K562 (cell line): ENCODE measurements at regions not wholly inside any gene's neighbourhood (a gene's known extent, or its start where the extent isn't known, plus 50 kb on each side); places are given as distances from the start of the nearest gene placed in this dataset.

Experiments used
- BHLHE40 ChIP-seq: IDR thresholded peaks from 2 replicates; pipeline ENCODE4 v1.6.1; 2011; ENCODE audit warnings: low read length, improper control_type of control experiment
- BRF1 ChIP-seq: IDR thresholded peaks from 3 replicates; pipeline ENCODE4 v1.6.1; 2011; ENCODE audit warnings: borderline replicate concordance, mild to moderate bottlenecking; ENCODE audit not compliant: insufficient read length; ENCODE audit errors: extremely low read depth
- L3MBTL2 ChIP-seq: fragments of 450-650 bp; IDR thresholded peaks from 2 replicates; pipeline ENCODE4 v1.6.1; 2016; ENCODE audit warnings: mild to moderate bottlenecking, moderate library complexity
- NFE2 ChIP-seq: IDR thresholded peaks from 2 replicates; pipeline ENCODE4 v1.6.1; 2014; ENCODE audit warnings: antibody characterized with exemption, low read depth
- PRPF4 ChIP-seq: fragments of 200-400 bp; formaldehyde crosslinking; IDR thresholded peaks from one replicate; pipeline ENCODE4 v1.6.1; 2017; ENCODE audit warnings: low read length, low read depth, mild to moderate bottlenecking; ENCODE audit not compliant: insufficient read depth, poor library complexity, severe bottlenecking
- REST ChIP-seq, 2 experiments: fragments of 450-650 bp; formaldehyde crosslinking in 1 of 2; IDR thresholded peaks; 2 replicates each; pipeline versions ENCODE4 v1.4.0 to v1.6.1; 2014 to 2020; ENCODE audit warnings: mild to moderate bottlenecking in 2 of 2, borderline replicate concordance in 1 of 2, low read depth in 1 of 2
- SIX5 ChIP-seq, 2 experiments: IDR thresholded peaks; 2 replicates each; pipeline ENCODE4 v1.6.1; 2011; ENCODE audit warnings: low read length in 2 of 2, borderline replicate concordance in 1 of 2, low read depth in 1 of 2, mild to moderate bottlenecking in 1 of 2, moderate library complexity in 1 of 2; ENCODE audit not compliant: insufficient read depth in 1 of 2
- SRSF7 ChIP-seq: fragments of 200-400 bp; formaldehyde crosslinking; optimal IDR thresholded peaks from 2 replicates; pipeline ENCODE3; 2017; ENCODE audit warnings: mild to moderate bottlenecking, low read depth, low read length
- TFE3 ChIP-seq: fragments of 450-650 bp; formaldehyde crosslinking; IDR thresholded peaks from 2 replicates; pipeline ENCODE4 v1.4.0; 2020; ENCODE audit warnings: mild to moderate bottlenecking, mixed read lengths
- TOE1 ChIP-seq, 2 experiments: fragments of 450-650 bp in 1 of 2; sonication (generic) in 1 of 2; formaldehyde crosslinking in 1 of 2; IDR thresholded peaks; 2 replicates each; pipeline versions ENCODE4 v1.7.1 to v1.8.0; 2016 to 2022; ENCODE audit warnings: borderline replicate concordance in 2 of 2, mild to moderate bottlenecking in 2 of 2, antibody characterized with exemption in 1 of 2, inconsistent platforms in 1 of 2, low read depth in 1 of 2, missing genetic modification reagents in 1 of 2, moderate library complexity in 1 of 2
- USF2 ChIP-seq: sonication (generic); formaldehyde crosslinking; IDR thresholded peaks from 2 replicates; pipeline ENCODE4 v1.5.0; 2020; ENCODE audit warnings: missing genetic modification reagents
- ZBTB2 ChIP-seq: fragments of 450-650 bp; IDR thresholded peaks from 2 replicates; pipeline ENCODE4 v1.6.1; 2016; ENCODE audit warnings: antibody characterized with exemption
- ZNF224 ChIP-seq: sonication (generic); formaldehyde crosslinking; IDR thresholded peaks from 2 replicates; pipeline ENCODE4 v1.8.0; 2022; ENCODE audit warnings: mild to moderate bottlenecking, missing genetic modification reagents

GRCh38 chr20:57071283-57071731 lies 195.1 kb downstream of the BMP7 start (continued):
- TF ChIP-seq TFE3 (CRISPR knock-in tag) = peak; percentile 93
- no peak for TF ChIP-seq ZNF224
- no peak for TF ChIP-seq NFE2
- TF ChIP-seq L3MBTL2 = no peak
- TF ChIP-seq PRPF4 = no peak
- no peak for TF ChIP-seq SIX5 (IDR thresholded peaks at IDR 0.05; ENCODE audit: borderline replicate concordance in 1 of 2, insufficient read depth in 1 of 2, low read depth in 1 of 2, low read length in 2 of 2)
- 0 out of 2 replicates have a peak, but pooled peaks have one; percentile 15 for TF ChIP-seq REST (IDR thresholded peaks at IDR 0.05; ENCODE audit: borderline replicate concordance)
- TF ChIP-seq REST (CRISPR knock-in tag; IDR thresholded peaks at IDR 0.05; ENCODE audit: low read depth) = no peak
- TF ChIP-seq SRSF7 = no peak
- no peak for TF ChIP-seq BRF1
- peak; percentile 67; the same call in 1 of the 2 replicates for TF ChIP-seq TOE1 (IDR thresholded peaks at IDR 0.05; ENCODE audit: borderline replicate concordance)
- no peak for TF ChIP-seq TOE1 (CRISPR knock-in tag; IDR thresholded peaks at IDR 0.05; ENCODE audit: borderline replicate concordance, low read depth)
- TF ChIP-seq USF2 = peak; percentile 89
- TF ChIP-seq BHLHE40 = peak; percentile 86
- TF ChIP-seq ZBTB2 = no peak
- TF ChIP-seq, all 486 proteins: peak for 8
